Inflammatory macrophage (primary cell): ENCODE measurements at regions not wholly inside any gene's neighbourhood (a gene's known extent, or its start where the extent isn't known, plus 50 kb on each side); places are given as distances from the start of the nearest gene placed in this dataset.
A peak's percentile ranks its signal among the peaks of the same experiment; 100 is the strongest.

Experiments used
- DNase-seq, 2 donors: peaks; one replicate each; pipeline ENCODE4 v3.0.0-alpha.2; 2020 to 2022

GRCh38 chr3:150081084-150081483 lies 110.4 kb upstream of the PFN2 start:
- DNase-seq, result no peak

GRCh38 chr3:150080058-150080730 lies 109.5 kb upstream of the PFN2 start:
- no peak for DNase-seq

- DNase-seq, result no peak
Observed at GRCh38 chr3:150079029-150079739, 108.5 kb upstream of the PFN2 start.

- DNase-seq, result no peak
Observed at GRCh38 chr3:150077581-150078247, 107.0 kb upstream of the PFN2 start.

GRCh38 chr3:150077107-150077506 lies 106.4 kb upstream of the PFN2 start:
- no peak for DNase-seq

- no peak for DNase-seq
Observed at GRCh38 chr3:150076443-150076842, 105.7 kb upstream of the PFN2 start.

GRCh38 chr3:150075417-150075865 lies 104.7 kb upstream of the PFN2 start:
- no peak for DNase-seq

- no peak for DNase-seq
Observed at GRCh38 chr3:150074697-150075416, 104.2 kb upstream of the PFN2 start.

- DNase-seq, result no peak
Observed at GRCh38 chr3:150074277-150074676, 103.6 kb upstream of the PFN2 start.

GRCh38 chr3:150073513-150073912 lies 102.8 kb upstream of the PFN2 start:
- no peak for DNase-seq

GRCh38 chr3:150073031-150073430 lies 102.3 kb upstream of the PFN2 start:
- DNase-seq, result no peak

GRCh38 chr3:150072576-150072975 lies 101.9 kb upstream of the PFN2 start:
- no peak for DNase-seq

- no peak for DNase-seq
Observed at GRCh38 chr3:150070271-150070670, 99.6 kb upstream of the PFN2 start.

- DNase-seq, result no peak
Observed at GRCh38 chr3:150069633-150070032, 98.9 kb upstream of the PFN2 start.

GRCh38 chr3:150069154-150069527 lies 98.4 kb upstream of the PFN2 start:
- DNase-seq, result no peak

GRCh38 chr3:150068440-150069153 lies 97.9 kb upstream of the PFN2 start:
- DNase-seq, result no peak

- no peak for DNase-seq
Observed at GRCh38 chr3:150067561-150067960, 96.9 kb upstream of the PFN2 start.

- peak in 1 of 2 donors; percentile 44 for DNase-seq
Observed at GRCh38 chr3:150064971-150065370, 94.3 kb upstream of the PFN2 start.

- DNase-seq, result no peak
Observed at GRCh38 chr3:150063237-150063636, 92.5 kb upstream of the PFN2 start.

- DNase-seq, result no peak
Observed at GRCh38 chr3:150062492-150062891, 91.8 kb upstream of the PFN2 start.

- no peak for DNase-seq
Observed at GRCh38 chr3:150061288-150062024, 90.8 kb upstream of the PFN2 start.

GRCh38 chr3:150059729-150060128 lies 89.0 kb upstream of the PFN2 start:
- no peak for DNase-seq
